ENCODE measurements at regions not wholly inside any gene's neighbourhood (a gene's known extent, or its start where the extent isn't known, plus 50 kb on each side); places are given as distances from the start of the nearest gene placed in this dataset.

DNA sequence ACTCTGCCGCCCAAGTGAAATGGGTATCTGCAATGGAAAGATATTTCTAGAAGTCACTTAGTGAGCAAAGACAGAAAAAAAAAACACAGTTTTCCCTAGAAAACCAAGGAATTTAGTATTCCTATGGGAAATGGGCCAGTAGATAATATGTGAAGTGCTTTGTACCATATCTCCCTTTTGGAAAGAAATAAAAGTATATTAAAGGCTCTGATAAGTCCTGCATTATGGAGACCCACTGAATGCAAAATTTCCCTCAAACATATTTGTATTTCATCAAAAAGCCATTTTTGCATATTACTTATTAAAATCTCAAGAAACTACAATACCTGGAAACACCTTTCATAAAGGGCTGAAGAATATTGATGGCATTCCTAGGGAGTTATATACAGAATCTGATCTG is 51.6 kb upstream of the DYNLRB2 start:
- DNase-seq = no peak

DNA sequence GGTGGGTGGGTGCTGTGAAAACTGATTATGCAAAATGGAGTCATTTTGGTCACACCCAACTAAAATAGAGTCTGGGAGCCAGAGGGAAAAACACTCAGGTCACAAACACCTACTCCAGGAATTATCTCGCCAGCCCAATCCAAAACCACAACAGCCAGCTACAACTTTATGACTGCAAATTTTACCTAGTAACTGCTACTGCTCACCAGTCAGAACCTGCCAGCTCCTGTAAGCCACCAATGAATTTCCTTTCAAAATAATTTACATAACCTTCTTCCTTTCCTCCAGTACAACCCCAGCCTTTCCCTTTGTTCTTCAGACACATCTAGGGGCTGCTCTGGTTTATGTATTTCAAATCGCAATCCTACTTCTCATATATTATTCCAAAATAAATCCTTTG is 52.6 kb upstream of the DYNLRB2 start:
- no peak for DNase-seq

GRCh38 chr16:80480664-80481063 is 60.1 kb upstream of the DYNLRB2 start:
- no peak for DNase-seq

DNA sequence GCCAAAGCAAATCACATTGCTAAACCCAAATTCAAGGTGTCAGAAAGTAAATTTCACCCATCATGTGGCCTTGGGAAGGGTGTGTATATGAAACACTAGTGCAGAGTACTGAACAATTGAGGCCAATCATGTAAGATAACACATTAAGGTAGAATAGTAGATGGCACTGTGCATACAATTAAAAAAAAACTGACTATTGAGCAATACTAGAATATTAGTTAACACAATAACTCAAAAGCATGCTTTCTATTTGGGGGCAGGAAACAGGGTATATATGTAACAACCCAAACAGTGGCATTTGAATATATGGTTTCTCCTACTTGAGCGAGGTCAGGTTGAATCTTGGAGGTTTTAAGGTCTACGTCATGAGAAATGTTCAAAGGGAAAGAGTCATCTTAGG is 63.0 kb upstream of the DYNLRB2 start:
- no peak for DNase-seq

DNA sequence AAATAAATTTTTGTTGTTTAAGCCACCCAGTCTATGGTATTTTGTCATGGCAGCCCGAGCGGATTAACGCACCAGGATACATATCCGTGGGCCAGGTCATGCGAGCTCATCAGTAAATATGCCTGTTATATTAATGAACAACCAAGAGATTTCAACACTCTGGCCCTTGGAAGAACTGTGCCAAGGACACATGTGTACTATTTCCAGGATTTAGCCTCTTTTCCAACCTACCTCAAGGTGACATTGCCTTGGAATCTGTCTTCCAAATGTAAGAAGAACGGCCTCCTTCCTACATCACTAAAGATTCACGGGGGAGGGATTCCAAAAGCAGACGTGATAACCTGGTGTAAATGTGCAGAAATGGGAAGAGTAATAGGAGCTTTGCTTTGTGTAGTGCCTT is 72.8 kb upstream of the DYNLRB2 start:
- DNase-seq = no peak

DNA sequence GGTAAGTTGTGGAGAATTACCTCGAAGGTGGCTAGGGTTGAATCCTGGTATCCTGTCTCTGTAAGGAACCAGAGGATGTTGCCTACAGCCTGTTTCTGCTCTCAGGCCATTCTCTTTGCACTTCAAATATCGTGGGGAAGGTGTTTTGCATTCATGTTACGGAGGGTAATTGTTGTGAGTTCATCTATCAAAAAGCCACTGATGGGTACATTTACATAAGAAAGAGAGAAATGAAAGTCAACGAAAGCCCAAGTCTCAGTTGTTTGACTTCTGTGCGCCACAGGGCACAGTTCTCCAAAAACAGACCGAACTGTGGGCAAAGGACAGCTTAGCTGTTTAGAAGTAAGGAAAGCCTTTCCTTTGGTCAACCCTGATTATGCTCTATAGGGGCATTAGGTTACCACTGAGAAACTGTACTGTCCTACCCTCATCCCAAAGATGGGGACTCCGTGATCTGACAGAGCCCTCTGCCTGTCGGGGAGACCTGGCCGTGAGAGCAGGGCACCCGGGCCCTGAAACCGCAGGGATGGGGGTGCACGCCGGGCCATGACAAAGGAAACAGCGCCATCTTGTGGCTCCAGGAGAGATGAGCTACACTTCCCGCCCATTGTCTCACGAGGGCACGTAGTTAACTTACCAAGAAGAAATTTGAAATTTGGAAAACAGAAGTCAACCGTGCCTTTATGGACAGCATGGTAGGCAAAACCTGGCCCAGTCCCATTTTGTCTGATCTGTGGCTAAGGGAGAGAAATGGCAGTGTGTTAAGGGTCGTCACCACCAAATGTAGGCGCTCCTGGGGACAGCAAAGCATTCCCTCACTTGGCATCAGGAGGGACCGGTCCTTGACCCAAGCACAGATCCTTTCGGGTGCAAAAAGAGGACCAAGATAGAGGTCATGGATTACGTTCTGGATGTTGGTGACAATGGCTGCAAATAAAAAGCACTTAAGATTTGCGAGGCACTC is 74.5 kb upstream of the DYNLRB2 start:
- DNase-seq = peak; percentile 88

DNA sequence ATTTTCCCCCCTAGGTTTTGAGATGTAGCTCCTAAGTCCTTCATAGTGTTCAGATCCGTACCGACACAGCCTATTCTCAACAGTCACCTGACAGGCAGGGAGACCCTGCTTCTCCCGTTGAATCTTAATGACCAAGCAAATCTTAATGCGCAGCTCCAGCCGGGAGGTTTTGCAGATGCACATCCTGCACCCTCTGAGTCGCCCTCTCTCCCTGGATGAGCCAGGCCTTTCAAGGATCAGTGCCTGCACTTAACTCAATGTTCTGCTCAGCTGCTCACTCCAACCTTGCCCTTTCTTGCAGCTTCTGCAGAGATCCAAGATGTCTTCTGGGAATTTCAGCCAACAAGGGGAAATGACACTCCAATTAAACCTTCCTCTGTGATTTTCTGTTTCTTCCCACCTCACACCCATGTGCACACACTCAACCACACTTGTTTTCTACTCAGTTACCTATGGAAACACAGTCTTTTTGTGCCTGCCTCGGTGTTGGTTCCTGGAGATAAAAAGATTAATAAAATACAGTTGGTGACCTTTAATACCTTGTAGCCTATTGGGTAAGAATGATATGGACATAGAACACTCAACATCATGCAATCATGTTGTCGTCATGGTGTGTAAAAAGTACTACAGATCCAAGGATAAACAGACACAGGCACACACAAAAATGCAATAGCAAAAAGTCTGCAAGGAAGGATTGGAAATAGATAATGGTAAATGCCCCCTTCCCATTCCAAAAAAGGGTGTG is 76.9 kb upstream of the DYNLRB2 start:
- peak; percentile 54 for DNase-seq

DNA sequence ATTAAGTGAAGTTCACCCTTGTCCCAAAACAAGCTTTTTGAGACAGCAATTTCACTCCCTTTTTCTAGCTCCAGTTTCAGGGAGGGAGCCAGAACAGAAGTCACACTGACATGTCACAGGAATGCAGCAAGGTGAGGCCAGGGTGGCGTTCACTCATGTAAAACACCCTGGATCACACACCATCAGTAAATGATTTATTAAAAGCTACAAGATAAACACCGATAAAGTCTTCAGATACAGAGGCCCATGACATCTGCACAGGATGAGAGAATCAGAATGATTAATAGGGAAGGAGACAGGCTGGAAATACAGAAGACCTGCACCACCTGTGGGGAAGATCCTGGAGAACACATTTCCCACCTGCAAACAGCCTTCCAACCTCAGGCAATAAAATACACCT is 77.5 kb upstream of the DYNLRB2 start:
- no peak for DNase-seq

DNA sequence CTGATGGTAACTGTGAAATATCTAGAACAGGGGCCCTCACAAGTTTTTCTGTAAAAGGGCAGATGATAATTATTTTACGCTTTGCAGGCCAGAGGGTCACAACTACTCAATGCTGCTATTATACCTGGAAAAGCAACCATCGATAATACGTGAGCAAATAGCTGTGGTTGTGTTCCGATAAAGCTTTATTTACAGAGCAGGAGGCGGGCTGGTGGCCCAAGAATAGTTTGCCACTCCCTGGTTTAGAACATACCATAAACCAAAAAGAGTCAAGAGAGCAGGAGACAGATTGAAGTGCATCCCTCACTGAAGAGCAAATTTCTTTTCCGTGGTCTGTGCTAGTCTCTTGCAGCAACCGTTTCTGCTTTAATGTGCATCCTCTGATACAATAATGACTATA is 77.9 kb upstream of the DYNLRB2 start:
- DNase-seq = no peak

GRCh38 chr16:80460988-80461387 is 79.8 kb upstream of the DYNLRB2 start:
- DNase-seq = no peak

GRCh38 chr16:80459966-80460365 is 80.8 kb upstream of the DYNLRB2 start:
- no peak for DNase-seq

DNA sequence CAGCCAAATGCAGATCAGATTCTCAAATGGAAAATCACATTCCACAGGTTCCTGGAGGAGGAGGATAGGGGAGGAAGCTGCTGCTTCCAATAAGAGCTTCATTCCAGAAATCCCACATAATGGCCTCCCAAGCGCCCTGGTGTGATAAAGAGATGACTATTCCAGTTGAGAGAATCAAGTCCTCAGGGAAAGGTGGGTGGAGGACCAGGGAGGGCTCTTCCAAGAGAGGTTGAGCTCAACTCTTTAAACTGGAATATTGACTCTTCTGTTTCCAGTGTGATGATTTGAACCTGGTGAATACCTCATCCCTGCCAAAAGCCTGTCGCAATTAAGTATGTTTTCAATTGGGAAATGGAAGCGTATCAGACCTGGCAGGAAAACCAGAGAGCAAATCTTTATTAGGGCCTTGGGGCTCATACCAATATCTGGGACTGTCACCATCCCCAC is 81.4 kb upstream of the DYNLRB2 start:
- DNase-seq = no peak

DNA sequence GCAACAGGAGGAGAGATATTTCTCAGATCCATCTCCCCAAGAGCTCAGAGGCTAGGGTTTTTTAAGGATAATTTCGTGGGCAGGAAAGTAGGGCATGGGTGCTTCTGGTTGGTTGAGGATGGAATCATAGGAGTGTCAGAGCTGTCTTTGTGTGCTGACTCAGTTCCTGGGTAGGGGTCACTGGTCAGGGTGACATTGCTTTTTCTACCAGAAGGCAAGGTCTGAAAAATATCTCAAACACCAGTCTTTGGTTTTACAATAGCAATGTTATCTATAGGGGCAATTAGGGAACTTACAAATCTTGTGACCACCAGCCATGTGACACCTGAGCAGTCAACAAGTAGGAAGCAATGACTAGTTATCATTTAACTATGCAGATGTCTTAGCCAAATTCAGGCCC is 82.9 kb upstream of the DYNLRB2 start:
- no peak for DNase-seq

DNA sequence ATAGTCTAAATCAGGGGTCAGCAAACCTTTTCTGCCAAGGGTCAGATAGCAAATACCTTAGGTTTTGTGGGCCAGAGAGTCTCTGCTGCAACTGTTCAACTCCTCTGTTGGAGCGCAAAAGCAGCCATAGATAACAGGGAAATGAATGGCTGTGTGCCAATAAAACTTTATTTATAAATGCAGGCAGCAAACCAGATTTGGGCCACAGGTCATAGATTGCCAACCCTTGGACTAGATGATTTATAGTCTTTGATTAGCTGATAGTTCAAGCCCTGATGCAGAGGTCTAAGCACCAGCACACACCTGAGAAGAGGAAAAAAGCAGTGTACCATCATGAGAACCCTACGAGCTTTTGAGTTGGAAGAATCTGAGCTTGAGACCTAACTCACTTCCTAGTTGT is 86.0 kb upstream of the DYNLRB2 start:
- DNase-seq = no peak

GRCh38 chr16:80449392-80449791 is 91.4 kb upstream of the DYNLRB2 start:
- peak; percentile 47 for DNase-seq

- no peak for DNase-seq
These were observed 93.6 kb upstream of the DYNLRB2 start for GRCh38 chr16:80447241-80447640.

DNA sequence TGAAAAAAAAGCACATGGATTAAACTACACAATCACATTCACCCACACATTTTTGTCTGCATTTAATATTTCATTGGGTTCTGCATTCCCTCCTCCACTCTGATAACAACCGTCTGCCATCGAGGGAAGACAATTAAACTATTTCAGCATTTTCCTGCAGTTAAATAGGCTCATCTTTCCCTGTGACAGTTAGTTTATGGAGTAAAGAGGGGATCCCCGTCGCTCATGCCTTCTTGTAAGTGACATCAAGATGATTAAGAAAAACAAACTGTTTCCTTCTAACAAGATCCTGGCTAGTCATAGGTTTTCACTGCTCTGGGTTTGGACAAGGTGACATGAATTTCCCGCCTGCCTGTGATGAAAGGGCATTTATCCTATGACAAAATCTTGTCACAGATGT is 98.0 kb upstream of the DYNLRB2 start:
- DNase-seq = no peak

- no peak for DNase-seq
These were observed 98.9 kb upstream of the DYNLRB2 start for GRCh38 chr16:80441935-80442334.

GRCh38 chr16:80440667-80441066 is 100.1 kb upstream of the DYNLRB2 start:
- no peak for DNase-seq

DNA sequence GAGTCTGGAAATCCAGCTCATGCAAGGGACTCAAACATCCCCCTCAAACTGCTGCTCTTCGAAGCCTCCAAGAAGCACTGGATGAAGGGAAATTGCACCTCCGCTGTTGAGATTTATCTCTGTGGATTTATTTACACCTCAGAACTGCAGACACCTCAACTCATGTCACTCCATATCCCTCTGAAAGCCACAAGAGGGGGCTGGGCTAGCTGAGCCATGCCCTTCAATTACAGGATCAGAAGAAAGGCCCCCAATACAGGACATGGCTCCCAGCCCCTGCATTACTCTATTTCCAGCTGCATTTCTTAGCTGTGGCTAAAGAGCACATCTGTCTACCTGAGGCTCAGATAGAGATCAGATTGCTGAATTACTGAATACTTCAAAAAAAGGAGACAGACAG is 103.1 kb upstream of the DYNLRB2 start:
- DNase-seq = no peak

DNA sequence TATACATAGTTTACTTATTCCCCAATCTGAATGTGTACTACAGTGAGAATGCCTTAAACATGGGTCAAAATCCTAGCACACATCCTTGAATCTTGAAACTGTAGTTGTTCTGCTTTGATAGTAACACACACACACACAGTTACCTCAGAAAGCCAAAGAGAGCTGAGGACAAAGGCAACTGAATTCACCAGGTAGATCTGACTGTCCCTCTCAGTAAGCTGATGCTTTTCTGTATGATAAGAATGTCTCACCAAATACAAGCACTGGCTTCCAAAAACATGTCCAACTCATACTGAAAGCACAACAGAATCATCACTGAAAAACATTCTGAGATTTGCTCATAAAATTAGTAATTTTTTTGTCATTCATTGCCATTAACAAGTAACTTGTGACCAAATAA is 104.3 kb upstream of the DYNLRB2 start:
- DNase-seq = no peak

- no peak for DNase-seq
These were observed 107.2 kb upstream of the DYNLRB2 start for GRCh38 chr16:80433623-80434022.

GRCh38 chr16:80427795-80428194 is 113.0 kb upstream of the DYNLRB2 start:
- DNase-seq = no peak

Data from retina (tissue), 1 donor.